Dedifferentiated amniotic fluid mesenchymal stem cell (primary cell): ENCODE measurements at regions not wholly inside any gene's neighbourhood (a gene's known extent, or its start where the extent isn't known, plus 50 kb on each side); places are given as distances from the start of the nearest gene placed in this dataset.
"Not testable (repeated sequence)": the region's sequence is repeated elsewhere in the genome, so short reads cannot be mapped to it uniquely, and the experiment has no call there.

Experiments
- DNase-seq: peaks from one replicate; pipeline ENCODE4 v3.0.0-alpha.2; 2016; ENCODE audit errors: extremely low spot score

DNA sequence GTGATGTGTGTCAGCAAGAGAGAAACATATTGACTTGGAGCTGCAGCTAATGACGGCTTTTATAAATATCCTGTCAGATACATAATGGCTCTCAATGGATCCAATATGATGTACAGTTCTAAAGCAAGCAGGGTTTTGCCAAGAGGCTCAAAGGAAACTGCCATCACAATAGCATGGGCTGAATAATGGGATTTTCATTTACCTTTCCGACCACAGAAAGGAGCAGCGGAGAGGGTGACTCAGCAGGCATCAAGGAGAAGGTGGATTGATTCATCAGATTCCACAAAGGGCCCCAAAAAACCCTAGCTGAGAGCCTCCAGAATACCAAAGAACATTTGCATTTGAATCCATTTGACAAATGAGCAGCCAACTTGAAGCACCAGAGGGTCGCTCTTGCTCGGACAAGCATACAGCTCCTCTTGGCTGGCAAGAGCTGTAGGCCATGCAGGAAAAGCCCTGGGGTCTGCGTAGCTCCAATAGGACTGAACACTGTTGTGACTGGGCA lies 355.7 kb upstream of the NOCT start:
- no peak for DNase-seq

GRCh38 chr4:138659037-138659811 lies 356.4 kb upstream of the NOCT start:
- no peak for DNase-seq

DNA sequence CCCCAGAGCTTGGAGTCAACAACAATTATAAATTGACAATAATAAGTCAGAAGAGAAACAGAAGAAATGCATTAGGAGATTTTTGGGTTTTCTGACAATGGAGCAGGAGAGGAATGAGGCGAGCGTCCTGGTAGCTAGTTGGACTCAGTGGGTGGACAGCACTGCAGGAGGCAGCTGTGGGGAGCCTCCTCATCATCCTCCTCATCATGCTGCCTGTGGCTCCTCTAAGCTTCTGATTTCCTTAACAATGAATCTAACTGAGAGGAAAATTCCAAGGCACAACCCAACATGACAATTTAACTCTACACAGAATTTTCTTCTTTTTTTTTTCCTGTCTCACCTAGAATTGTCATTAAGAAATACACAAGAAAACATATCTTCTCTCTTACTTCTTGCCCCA lies 357.1 kb upstream of the NOCT start:
- DNase-seq: no peak

- DNase-seq: no peak
Measured at GRCh38 chr4:138656990-138657389, 358.6 kb upstream of the NOCT start.

GRCh38 chr4:138655985-138656384 lies 359.6 kb upstream of the NOCT start:
- no peak for DNase-seq

- no peak for DNase-seq
Measured at GRCh38 chr4:138655286-138655685, 360.3 kb upstream of the NOCT start.

GRCh38 chr4:138650929-138651448 lies 364.6 kb upstream of the NOCT start:
- DNase-seq: peak; percentile 49

GRCh38 chr4:138650495-138650894 lies 365.1 kb upstream of the NOCT start:
- no peak for DNase-seq

- no peak for DNase-seq
Measured at GRCh38 chr4:138647433-138647832, 368.1 kb upstream of the NOCT start.

- no peak for DNase-seq
Measured at GRCh38 chr4:138646383-138646782, 369.2 kb upstream of the NOCT start.

- no peak for DNase-seq
Measured at GRCh38 chr4:138645289-138645688, 370.3 kb upstream of the NOCT start.

DNA sequence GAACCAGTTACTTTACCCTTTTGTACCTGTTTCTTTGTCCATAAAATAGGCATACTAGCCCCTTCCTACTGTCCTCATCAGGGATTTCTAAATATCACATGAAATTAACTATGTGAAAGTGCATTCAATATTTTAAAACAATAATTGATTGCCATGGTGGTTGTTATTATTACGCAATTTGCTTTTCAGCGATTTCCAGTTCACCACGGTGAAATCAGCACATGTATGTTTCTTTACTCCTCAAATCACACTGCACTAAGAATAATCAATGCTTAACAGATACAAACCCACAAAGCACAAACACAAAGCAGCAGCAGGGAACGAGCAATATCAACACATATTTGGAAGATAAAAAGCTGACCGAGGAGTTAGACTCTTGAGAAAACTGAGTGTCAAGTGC lies 371.3 kb upstream of the NOCT start:
- no peak for DNase-seq

DNA sequence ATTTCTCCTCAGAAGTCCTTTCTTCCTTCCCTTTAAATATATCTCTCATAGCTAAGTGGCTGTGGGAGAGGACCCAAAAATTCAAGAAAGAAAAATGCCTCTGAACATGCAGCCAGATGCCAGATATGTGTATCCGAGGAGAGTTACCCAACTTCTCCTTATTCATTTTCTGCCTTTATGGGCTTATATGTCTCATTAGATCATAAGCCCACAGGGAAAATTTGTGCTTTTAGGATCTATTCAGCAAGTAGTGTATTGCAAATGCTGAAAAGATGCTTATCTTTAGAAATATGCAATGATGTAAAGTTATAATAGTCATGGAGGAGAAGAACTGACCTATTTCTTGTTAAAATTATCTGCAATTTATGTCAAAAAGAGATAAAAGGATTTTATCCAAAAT lies 371.8 kb upstream of the NOCT start:
- peak; percentile 57 for DNase-seq

GRCh38 chr4:138639018-138639741 lies 376.4 kb upstream of the NOCT start:
- no peak for DNase-seq

GRCh38 chr4:138636781-138637180 lies 378.8 kb upstream of the NOCT start:
- no peak for DNase-seq

DNA sequence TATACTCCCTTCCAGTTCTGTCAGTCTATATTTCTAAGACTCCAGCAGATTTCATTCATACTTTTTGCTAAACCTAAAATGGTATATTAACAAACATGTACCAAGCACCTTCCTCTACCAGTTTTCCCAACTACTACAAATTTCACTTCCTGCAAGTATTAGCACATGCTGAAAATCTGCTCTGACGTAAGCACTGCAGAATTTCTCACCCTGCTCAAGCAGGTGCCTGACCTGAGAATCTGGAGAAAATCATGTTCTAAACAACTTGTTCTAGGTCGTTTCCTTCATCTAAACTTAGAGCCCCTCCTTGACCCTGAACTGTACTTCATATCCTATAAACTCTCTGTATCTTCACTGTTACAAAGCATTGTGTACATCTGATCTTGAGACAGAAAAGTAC lies 380.7 kb upstream of the NOCT start:
- DNase-seq: no peak

GRCh38 chr4:138633580-138633904 lies 382.0 kb upstream of the NOCT start:
- DNase-seq: no peak

GRCh38 chr4:138632856-138633579 lies 382.6 kb upstream of the NOCT start:
- no peak for DNase-seq

- DNase-seq: no peak
Measured at GRCh38 chr4:138630666-138631065, 384.9 kb upstream of the NOCT start.

- DNase-seq: no peak
Measured at GRCh38 chr4:138629669-138630068, 385.9 kb upstream of the NOCT start.

- DNase-seq: no peak
Measured at GRCh38 chr4:138627096-138627495, 384.9 kb upstream of the SLC7A11 start.

- DNase-seq: not testable (repeated sequence)
Measured at GRCh38 chr4:138622362-138622761, 380.2 kb upstream of the SLC7A11 start.
